ENCODE measurements at regions not wholly inside any gene's neighbourhood (a gene's known extent, or its start where the extent isn't known, plus 50 kb on each side); places are given as distances from the start of the nearest gene placed in this dataset.

DNA sequence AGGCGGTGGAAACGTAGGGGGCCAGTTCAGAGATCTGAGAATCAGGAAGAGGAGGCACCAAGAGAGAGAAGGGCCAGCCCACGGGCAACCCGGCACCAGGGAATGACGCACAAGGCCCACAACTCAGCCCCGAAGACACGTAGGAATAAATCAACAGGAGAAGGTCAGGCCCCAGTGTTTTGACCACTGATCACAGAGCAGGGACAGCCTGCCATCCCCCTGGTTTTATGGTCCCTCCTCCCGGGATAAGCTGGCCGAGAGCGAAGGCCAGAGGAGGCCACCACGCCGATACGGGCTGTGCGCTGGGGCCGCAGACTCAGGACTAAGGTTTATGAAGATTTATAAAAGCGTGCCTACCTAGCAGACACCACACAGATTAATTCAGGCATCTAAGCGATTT lies 341.4 kb downstream of the ZNF516 start (continued):
- TF ChIP-seq, protein P1, sequence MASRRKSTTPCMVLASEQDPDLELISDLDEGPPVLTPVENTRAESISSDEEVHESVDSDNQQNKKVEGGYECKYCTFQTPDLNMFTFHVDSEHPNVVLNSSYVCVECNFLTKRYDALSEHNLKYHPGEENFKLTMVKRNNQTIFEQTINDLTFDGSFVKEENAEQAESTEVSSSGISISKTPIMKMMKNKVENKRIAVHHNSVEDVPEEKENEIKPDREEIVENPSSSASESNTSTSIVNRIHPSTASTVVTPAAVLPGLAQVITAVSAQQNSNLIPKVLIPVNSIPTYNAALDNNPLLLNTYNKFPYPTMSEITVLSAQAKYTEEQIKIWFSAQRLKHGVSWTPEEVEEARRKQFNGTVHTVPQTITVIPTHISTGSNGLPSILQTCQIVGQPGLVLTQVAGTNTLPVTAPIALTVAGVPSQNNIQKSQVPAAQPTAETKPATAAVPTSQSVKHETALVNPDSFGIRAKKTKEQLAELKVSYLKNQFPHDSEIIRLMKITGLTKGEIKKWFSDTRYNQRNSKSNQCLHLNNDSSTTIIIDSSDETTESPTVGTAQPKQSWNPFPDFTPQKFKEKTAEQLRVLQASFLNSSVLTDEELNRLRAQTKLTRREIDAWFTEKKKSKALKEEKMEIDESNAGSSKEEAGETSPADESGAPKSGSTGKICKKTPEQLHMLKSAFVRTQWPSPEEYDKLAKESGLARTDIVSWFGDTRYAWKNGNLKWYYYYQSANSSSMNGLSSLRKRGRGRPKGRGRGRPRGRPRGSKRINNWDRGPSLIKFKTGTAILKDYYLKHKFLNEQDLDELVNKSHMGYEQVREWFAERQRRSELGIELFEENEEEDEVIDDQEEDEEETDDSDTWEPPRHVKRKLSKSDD (conservative IDR thresholded peaks at IDR 0.05; ENCODE audit: low read length), result no peak
- TF ChIP-seq XRCC4 (IDR thresholded peaks at IDR 0.05; ENCODE audit: extremely low read depth, insufficient read depth, insufficient read length) (no peak), SAFB (IDR thresholded peaks at IDR 0.05; ENCODE audit: borderline replicate concordance, low read depth, low read length) (no peak)

DNA sequence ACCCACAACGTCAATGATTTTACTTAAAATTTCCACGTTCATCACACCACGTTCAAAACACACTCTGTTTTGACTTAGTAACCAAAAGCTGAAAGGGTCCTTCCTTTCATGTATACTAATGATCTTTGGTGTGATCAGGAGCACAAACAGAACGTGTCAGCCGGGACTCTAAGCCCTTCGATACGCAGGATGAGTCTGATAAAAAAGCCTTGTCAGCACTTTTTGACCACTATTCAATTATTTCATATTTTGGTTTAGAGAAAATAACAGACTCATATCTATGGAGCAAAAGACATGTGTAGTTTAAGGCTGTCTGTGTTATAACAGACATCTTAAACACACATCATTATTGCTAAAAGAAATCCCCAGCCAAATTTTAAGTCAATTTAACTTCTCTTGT lies 345.3 kb downstream of the ZNF516 start:
- H4K20me1 ChIP-seq (replicated peaks; ENCODE audit: control insufficient read depth, insufficient read depth, low read length), result no peaks in the 10 kb centered on the region
- WGBS (ENCODE audit: insufficient coverage, low coverage, missing lambda C conversion rate), result 0% methylated on average over 6 of the region's 7 CpGs
- DNase-seq (ENCODE audit: extremely low read depth in 1 of 4, low spot score in 3 of 4) (no peak), FAIRE-seq (no peak), ATAC-seq (no peak)
- in situ Hi-C loops (cut with MboI) (no loop called here), intact Hi-C loops (cut with micrococcal nuclease) (no loop called here)
- no peaks in the 10 kb centered on the region for H3K9me1 ChIP-seq (ENCODE audit: control insufficient read depth, insufficient read depth, low read length)
- H3K36me3 ChIP-seq (ENCODE audit: control insufficient read depth, insufficient read depth, low read length), result no peaks in the 10 kb centered on the region
- ChIA-PET CTCF (ENCODE audit: low intra/inter-chr PET ratio) (no interaction called here), POLR2A (no interaction called here)
- no peaks in the 10 kb centered on the region for H3K9me3 ChIP-seq (replicated peaks; ENCODE audit: control insufficient read depth, insufficient read depth, low read depth, low read length)
- no peak overlapping the region for H3K27ac ChIP-seq (ENCODE audit: extremely low read depth, low read depth, low read length)
- no peak overlapping the region for H3K9ac ChIP-seq (ENCODE audit: insufficient read depth in 1 of 2, low read depth in 2 of 2, low read length in 2 of 2)
- H3K27me3 ChIP-seq (ENCODE audit: control insufficient read depth in 2 of 2, insufficient read depth in 2 of 2, low read length in 2 of 2), result peaks cover 0 to 22% of the 10 kb centered on the region in 2 experiments; a peak in 2 of 5 replicates
- no peak overlapping the region for H2AFZ ChIP-seq (ENCODE audit: low read depth, low read length)
- H3K4me3 ChIP-seq, result no peak overlapping the region
- BruUV-seq (replicated peaks), result no TSS peak
- H3K79me2 ChIP-seq (ENCODE audit: control insufficient read depth, insufficient read depth, low read length), result no peaks in the 10 kb centered on the region
- H3K4me2 ChIP-seq (ENCODE audit: insufficient read depth, low read length), result no peak overlapping the region
- no peaks in the 10 kb centered on the region for H3K4me1 ChIP-seq (replicated peaks in 1 of 2; ENCODE audit: control insufficient read depth in 2 of 2, insufficient read depth in 2 of 2, low read length in 2 of 2)
- TF ChIP-seq ZNF316 (IDR thresholded peaks at IDR 0.05) (peak; percentile 89), MAFK (IDR thresholded peaks at IDR 0.05; ENCODE audit: low read length) (peak; percentile 96), MAFF (IDR thresholded peaks at IDR 0.05; ENCODE audit: low read length) (peak; percentile 93), ARNT (IDR thresholded peaks at IDR 0.05) (no peak), MAFG (tag; conservative IDR thresholded peaks at IDR 0.05) (peak; percentile 76), ZNF551 (CRISPR knock-in tag; IDR thresholded peaks at IDR 0.05) (no peak), ASH1L (IDR thresholded peaks at IDR 0.05; ENCODE audit: borderline replicate concordance, low read depth, partially characterized antibody) (no peak), C11orf30 (IDR thresholded peaks at IDR 0.05; ENCODE audit: low read depth) (peak; percentile 77), TFAM (CRISPR knock-in tag; conservative IDR thresholded peaks at IDR 0.05) (no peak)

All from K562 (cell line).